Activated CD4-positive, alpha-beta T cell treated with anti-CD3 and anti-CD28 coated beads, Interleukin-2, amount 50 U/mL, for 1 hour (primary cell): ENCODE measurements at regions not wholly inside any gene's neighbourhood (a gene's known extent, or its start where the extent isn't known, plus 50 kb on each side); places are given as distances from the start of the nearest gene placed in this dataset.
"Not testable (repeated sequence)": the region's sequence is repeated elsewhere in the genome, so short reads cannot be mapped to it uniquely, and the experiment has no call there.

Experiments used
- DNase-seq: peaks from one replicate; pipeline ENCODE4 v3.0.0-alpha.2; 2020

GRCh38 chr2:217622205-217623060 is 380.4 kb downstream of the TNS1 start:
- DNase-seq = no peak

GRCh38 chr2:217621391-217621801 is 381.4 kb downstream of the TNS1 start:
- DNase-seq = no peak

GRCh38 chr2:217618744-217619143 is 384.1 kb downstream of the TNS1 start:
- no peak for DNase-seq

DNA sequence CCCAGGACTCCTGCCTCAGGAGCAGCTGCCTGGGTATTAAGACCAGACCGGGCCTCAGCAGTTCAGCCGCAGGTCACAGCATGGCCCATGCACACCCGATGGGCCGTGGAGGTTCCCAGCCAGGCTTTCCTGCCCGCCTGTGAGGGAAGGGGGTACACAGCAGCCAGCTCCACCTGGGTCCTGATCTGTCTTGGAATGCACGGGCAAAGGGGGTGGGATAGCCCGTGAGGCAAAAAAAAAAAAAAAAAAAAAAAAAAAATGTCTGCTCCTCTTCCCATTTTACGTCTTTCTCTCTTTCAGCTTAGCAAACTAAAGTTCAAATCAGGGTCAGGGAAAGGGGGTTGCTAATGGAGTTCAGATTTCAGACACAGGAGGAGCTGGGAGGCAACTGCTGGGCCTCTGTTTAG is 385.2 kb downstream of the TNS1 start:
- no peak for DNase-seq

GRCh38 chr2:217616936-217617335 is 385.9 kb downstream of the TNS1 start:
- no peak for DNase-seq

- no peak for DNase-seq
Measured at GRCh38 chr2:217615171-217615570, 387.6 kb downstream of the TNS1 start.

- DNase-seq = no peak
Measured at GRCh38 chr2:217614498-217614897, 388.3 kb downstream of the TNS1 start.

DNA sequence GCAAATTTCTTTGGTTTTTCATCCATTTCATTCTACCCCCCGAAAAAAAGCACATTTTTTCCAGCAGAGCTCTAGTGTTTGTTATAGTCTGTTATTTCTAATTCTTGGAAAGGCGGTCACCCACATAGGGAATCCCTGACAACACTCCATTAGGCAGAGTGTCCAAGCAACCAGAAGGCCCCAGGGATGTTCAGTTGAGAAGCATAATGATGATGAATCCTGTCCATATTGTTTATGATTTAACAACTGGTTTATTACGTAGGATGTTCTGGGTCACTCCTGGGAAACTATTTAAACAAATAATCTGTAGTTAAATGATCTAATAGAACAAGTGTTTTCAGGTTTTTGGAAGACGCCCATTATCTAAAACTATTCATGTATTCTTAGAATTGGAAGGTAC is 388.7 kb downstream of the TNS1 start:
- no peak for DNase-seq

DNA sequence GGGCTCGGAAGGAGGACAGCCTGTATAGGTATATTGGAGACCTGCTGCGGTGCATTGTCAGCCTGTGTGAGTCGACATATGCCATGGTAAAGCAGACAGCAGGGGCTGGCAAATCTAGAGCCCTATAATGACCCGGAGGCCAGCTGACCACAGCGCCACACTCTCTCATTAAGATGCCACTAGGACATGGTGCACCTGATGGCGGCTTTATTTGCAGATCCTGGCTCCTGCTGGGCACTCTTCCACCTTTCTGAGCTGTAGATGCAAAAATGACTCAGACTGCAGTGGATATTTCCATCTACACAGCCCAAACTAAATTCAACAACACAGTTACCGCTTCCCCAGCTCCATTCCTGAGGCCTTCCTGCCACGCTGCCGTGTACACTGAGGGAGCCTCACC is 389.9 kb downstream of the TNS1 start:
- no peak for DNase-seq

DNA sequence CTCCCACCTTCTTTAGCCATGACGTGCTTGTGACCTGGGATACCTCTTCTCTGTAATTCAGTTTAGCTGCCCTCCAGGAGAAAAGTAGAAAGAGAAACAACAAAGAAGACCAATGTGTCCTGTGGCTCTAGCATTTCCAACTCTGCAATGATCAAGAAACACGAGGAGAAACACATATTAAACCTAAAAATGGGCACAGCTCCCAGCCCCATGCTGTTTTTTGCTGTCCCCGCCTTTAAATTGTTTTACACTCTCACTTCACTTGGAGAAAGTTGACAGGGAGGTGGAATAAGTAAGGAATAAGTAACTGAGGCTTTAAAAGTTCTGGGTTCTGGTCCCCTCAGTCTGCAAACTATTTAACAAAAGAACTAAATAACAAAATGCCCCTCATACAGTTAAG is 390.6 kb downstream of the TNS1 start:
- no peak for DNase-seq

DNA sequence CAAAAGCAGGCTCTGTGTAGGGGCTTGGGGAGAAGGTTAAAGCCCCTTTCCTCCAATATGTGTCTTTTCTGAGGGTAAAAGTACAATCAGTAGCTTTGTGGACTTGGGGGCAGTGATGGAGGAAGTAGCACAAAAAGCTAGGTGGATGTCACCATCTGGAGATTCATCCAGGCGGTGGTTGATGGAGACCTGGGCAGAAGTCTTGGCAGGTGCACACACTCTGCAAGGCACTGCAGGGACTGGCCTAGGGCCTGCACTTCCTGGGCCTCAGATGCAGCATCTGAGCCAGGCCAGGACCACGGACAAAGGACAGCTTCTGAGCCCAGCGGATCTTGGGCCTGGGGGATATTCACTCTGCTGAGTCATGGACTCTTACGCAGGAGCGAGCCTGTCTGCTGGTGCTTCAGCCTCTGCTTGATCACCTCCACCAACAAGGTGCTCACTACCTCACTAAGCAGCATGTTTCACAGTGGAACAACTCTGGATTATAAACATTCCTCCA is 391.1 kb downstream of the TNS1 start:
- no peak for DNase-seq

- no peak for DNase-seq
Measured at GRCh38 chr2:217611056-217611455, 391.7 kb downstream of the TNS1 start.

DNA sequence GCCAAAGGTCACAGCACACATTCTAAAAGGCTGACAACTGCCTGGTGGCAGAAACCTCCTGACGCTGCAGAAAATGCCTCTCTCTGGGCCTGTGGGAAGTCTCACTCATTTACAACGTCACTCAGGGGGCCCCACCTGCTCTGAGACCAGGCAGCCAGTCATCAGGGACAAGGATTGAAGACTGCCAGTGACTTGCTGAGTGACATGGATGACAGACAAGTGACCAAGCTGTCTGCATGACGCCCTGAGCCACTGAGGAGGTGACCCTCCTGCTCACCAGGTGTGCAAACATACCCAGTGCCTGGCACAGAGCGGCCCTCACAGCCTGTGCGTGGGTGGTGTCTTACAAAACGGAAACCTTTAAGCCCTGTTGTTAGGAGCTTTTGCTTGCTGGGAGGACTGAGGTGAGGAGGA is 392.4 kb downstream of the TNS1 start:
- DNase-seq = peak; percentile 28

- no peak for DNase-seq
Measured at GRCh38 chr2:217609952-217610351, 392.8 kb downstream of the TNS1 start.

DNA sequence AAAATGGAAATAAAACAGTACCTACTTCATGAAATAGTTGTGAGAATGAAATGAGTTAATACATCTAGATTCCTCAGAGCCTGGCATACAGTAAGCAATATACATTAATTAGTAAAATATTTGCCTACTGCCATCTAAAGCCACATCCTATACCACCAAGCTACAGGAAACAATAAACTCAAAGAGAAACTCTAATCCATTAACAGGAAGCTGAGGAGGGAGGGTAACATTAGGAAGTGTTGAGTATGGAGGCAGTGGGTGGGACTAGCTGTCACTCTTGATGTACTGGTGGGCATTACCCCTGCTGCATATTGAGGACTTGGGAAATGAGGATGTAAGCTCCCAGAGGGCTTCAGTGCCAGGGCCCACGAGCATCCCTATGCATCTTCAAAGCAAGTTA is 396.5 kb downstream of the TNS1 start:
- DNase-seq = no peak

GRCh38 chr2:217604527-217605194 is 398.1 kb downstream of the TNS1 start:
- no peak for DNase-seq

DNA sequence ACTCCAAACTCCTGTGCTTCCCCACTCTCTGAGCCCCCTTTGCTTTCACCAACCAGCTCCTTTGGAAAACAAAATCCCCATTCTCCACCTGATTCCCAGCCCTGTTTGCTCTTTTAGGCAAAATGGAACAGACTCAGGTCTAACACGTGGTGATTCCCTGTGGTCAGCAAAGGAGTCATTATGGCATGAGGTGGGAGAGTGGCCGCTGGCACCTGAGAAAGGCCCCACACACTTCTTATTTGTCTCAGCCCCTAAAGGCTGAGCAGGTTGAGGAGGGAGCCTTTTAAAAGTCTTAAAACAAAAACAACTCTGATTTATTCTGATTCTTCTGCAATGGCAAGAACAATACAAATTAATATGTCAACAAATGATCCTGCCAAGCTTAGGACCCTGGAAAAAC is 401.2 kb downstream of the TNS1 start:
- no peak for DNase-seq

DNA sequence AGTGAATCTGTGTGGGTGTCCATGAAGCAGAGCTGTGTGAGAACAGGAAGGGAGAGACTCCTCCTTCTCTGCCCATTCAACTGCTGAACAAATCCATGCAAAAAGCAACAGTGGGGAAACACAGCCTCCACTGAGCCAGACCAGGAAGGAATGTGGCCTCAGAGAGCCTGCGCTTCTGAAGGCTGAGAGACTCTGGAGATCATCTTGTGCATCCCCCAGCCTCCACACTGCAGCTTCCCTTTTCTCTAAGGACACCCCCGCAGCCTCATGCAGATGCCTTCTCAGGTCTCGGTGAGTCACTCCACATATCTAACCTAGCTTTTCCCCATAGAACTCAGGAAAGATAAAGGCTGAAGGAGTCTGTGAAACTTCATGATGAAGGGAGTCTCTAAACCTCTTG is 402.9 kb downstream of the TNS1 start:
- no peak for DNase-seq

DNA sequence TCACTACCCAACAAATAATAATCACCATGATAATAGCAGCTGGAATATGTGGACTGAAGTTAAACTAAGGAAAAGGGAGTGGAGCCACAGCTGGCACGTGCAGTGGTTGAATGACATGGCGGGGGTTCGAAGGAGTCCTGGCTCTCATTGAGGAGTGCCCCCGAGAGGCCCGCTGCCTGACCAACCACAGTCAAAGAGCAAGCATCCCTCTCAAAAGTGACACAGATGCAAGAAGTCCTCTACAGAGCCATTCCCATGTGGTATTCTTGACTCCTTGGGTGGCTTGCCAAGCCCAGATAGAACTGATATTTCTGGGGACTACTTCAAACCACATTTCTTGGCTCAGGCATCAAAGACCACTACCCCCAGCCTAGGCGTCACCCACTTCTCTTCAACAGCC is 405.1 kb downstream of the TNS1 start:
- no peak for DNase-seq

- DNase-seq = no peak
Measured at GRCh38 chr2:217597145-217597544, 405.6 kb downstream of the TNS1 start.

- no peak for DNase-seq
Measured at GRCh38 chr2:217593732-217594131, 409.1 kb downstream of the TNS1 start.

GRCh38 chr2:217588266-217588665 is 414.5 kb downstream of the TNS1 start:
- DNase-seq = no peak

DNA sequence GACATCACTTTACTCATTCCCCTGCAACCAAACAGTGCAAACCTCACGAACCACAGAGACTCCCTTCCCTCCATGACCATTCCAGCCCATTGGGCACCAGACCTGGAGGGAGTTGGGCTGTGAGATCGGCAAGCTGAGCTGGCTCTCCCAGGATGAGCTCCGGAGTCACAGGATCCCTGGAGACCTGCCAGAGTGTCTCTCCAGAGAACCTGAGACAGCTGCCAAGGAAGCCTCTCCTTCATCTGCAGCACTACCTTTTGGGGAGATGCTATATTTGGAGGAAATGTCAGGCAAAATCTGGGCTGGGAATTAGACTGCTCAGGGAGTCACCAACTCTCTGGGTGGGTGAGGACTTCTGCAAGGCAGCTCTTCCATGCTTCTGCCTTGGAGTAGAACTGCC is 417.4 kb downstream of the TNS1 start:
- DNase-seq = no peak

DNA sequence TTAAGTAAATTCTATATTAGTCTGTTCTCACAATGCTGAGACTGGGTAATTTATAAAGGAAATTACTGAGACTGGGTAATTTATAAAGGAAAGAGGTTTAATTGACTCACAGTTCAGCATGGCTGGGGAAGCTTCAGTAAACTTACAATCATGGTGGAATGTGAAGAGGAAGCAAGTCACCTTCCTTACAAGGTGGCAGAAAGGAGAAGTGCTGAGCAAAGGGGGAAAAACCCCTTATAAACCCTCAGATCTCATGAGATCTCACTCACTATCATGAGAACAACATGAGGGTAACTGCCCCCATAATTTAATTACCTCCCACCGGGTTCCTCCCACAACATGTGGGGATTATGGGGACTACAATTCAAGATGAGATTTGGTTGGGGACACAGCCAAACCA is 422.4 kb downstream of the TNS1 start:
- not testable (repeated sequence) for DNase-seq
